ENCODE measurements at regions not wholly inside any gene's neighbourhood (a gene's known extent, or its start where the extent isn't known, plus 50 kb on each side); places are given as distances from the start of the nearest gene placed in this dataset.
A peak's percentile ranks its signal among the peaks of the same experiment; 100 is the strongest.

DNA sequence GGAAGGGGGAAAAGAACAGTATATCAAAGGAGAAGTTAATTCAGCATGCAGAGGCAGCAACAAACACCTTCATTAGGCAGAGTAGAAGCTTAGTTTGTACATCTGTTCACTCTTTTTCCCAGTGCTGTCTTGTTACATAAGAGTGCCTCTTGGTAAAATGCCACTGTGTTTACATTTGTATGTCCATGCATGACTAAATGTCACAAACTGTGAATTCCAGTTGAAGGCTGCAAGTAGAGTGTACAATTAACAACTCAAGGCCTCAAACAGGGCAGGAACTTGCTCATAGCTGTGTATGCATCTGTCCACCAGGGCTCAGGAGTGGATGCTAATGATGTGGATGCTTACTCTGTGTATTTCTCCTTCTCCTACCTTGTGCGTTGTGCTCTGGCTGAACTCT is 214.2 kb upstream of the TPM1 start:
- peaks cover 0 to 16% (median 2%) of the 10 kb centered on the region in 9 donors for H3K36me3 ChIP-seq
- 88 to 96% (median 91%) methylated on average over 1 of the region's 1 CpG for WGBS, 4 donors
- peaks cover 0 to 11% (median 0%) of the 10 kb centered on the region in 12 donors for H3K4me1 ChIP-seq
- no peak overlapping the region for H3K4me3 ChIP-seq
- no peaks in the 10 kb centered on the region for H3K27me3 ChIP-seq
- ATAC-seq (peak in 1 of 4 donors; percentile 17), DNase-seq (no peak)
- no peaks in the 10 kb centered on the region for H3K9me3 ChIP-seq
- intact Hi-C loops (cut with DNase I): no loop called here
- TF ChIP-seq, protein P1, sequence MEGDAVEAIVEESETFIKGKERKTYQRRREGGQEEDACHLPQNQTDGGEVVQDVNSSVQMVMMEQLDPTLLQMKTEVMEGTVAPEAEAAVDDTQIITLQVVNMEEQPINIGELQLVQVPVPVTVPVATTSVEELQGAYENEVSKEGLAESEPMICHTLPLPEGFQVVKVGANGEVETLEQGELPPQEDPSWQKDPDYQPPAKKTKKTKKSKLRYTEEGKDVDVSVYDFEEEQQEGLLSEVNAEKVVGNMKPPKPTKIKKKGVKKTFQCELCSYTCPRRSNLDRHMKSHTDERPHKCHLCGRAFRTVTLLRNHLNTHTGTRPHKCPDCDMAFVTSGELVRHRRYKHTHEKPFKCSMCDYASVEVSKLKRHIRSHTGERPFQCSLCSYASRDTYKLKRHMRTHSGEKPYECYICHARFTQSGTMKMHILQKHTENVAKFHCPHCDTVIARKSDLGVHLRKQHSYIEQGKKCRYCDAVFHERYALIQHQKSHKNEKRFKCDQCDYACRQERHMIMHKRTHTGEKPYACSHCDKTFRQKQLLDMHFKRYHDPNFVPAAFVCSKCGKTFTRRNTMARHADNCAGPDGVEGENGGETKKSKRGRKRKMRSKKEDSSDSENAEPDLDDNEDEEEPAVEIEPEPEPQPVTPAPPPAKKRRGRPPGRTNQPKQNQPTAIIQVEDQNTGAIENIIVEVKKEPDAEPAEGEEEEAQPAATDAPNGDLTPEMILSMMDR (IDR thresholded peaks at IDR 0.05): no peak
- no peak for TF ChIP-seq POLR2A (IDR thresholded peaks at IDR 0.05)
- H3K27ac ChIP-seq: no peak overlapping the region

DNA sequence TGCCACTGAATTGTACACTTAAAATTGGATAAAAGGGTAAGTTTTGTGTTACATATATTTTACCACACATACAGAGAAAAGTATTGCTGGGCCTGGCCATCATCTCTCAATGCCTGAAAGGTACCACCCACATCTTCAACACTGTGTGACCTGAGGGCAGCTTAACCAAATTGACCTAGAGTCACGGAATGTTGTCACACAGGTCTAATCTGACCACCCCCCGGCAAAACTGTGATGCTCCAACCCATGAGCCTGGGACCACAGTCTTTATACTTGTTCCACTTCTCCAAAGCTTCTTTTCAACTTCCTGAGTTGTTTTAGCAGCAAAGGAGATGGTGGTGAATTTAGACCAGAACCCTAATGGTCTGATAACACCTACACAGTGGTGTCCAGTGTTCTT is 210.3 kb upstream of the TPM1 start:
- TF ChIP-seq, protein P1 (IDR thresholded peaks at IDR 0.05): no peak
- TF ChIP-seq POLR2A (IDR thresholded peaks at IDR 0.05): no peak

DNA sequence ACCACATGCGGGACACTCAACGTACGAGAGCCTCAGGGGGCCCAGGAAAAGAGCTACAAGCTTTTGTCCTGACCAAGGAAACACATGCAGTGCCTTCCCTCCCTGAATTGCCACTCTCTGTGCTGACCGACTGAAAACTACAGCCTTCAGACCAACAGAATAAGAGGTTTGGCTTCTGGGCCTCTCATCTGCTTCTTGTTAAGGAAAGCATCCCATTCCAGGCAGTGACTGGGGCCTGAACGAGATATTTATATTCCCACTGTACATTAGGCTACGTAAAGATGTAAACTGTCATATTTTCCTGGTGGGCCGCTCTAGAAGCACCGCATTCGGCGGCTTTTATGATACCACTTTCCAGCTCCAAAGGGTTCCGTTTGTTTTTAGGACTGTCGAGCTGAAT is 208.9 kb upstream of the TPM1 start:
- no peak for ATAC-seq
- peak overlapping the region in 5 of 12 donors; percentile 30 to 71 (median 62) for H3K27ac ChIP-seq
- intact Hi-C loops (cut with DNase I): no loop called here

More for the DNA sequence above, 210.3 kb upstream of the TPM1 start:
- Histone ChIP-seq H3K27ac (no peak overlapping the region), H3K9me3 (no peaks in the 10 kb centered on the region), H3K4me3 (no peak overlapping the region), H3K4me1 (peaks cover 0 to 20% (median 6%) of the 10 kb centered on the region in 12 donors), H3K36me3 (peaks cover 0 to 52% (median 28%) of the 10 kb centered on the region in 9 donors), H3K27me3 (no peaks in the 10 kb centered on the region)
- no peak for ATAC-seq
- WGBS, 4 donors: 92 to 97% (median 95%) methylated on average over 2 of the region's 2 CpGs
- DNase-seq: no peak
- intact Hi-C loops (cut with DNase I): no loop called here

DNA sequence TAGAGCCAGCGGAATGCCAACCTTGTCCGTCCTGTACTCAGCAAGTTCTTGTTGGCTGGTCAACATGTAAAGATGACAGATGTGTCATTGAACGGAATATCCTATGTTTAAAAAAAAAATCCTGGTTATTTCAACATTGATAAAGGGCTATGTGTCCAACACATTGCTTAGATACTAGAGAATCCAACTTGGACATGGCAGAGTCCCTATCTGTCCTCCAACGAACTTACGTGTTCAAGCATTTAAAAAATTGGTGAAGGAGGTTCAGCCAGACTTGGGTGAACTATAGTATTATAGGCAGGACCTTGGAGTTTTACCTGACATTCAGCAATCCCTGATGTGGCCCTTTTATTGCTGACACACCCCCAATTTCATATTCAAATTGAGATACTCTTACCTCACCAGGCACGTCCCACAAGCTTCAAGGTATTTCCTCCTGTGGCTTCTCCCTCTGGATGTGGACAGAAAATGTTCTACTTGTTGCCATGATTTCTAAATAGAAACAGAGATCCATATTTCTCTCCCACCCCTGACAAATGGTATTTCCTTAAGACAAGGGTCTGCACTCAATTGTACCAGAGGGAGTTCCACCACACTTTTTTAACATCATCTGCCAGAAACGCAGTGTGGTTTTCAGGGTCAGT is 207.7 kb upstream of the TPM1 start:
- peak in 1 of 4 donors; percentile 15 for ATAC-seq
- Histone ChIP-seq H3K36me3 (peaks cover 0 to 77% (median 44%) of the 10 kb centered on the region in 9 donors), H3K4me3 (no peak overlapping the region), H3K27me3 (no peaks in the 10 kb centered on the region), H3K27ac (peak overlapping the region in 10 of 12 donors; percentile 20 to 84 (median 61)), H3K9me3 (no peaks in the 10 kb centered on the region), H3K4me1 (peaks cover 0 to 20% (median 6%) of the 10 kb centered on the region in 12 donors)
- no peak for TF ChIP-seq POLR2A (IDR thresholded peaks at IDR 0.05)
- TF ChIP-seq, protein P1 (IDR thresholded peaks at IDR 0.05): no peak
- DNase-seq: no peak
- intact Hi-C loops (cut with DNase I): no loop called here
- 64 to 76% (median 73%) methylated on average over 7 of the region's 7 CpGs for WGBS, 4 donors

More for the DNA sequence above, 208.9 kb upstream of the TPM1 start:
- Histone ChIP-seq H3K9me3 (no peaks in the 10 kb centered on the region), H3K27me3 (no peaks in the 10 kb centered on the region), H3K4me3 (no peak overlapping the region), H3K36me3 (peaks cover 0 to 66% (median 32%) of the 10 kb centered on the region in 9 donors), H3K4me1 (peaks cover 0 to 20% (median 6%) of the 10 kb centered on the region in 12 donors)
- TF ChIP-seq, protein P1 (IDR thresholded peaks at IDR 0.05): no peak
- TF ChIP-seq POLR2A (IDR thresholded peaks at IDR 0.05): no peak
- no peak for DNase-seq
- WGBS, 4 donors: 80 to 90% (median 88%) methylated on average over 12 of the region's 12 CpGs

Data from heart left ventricle (tissue), 16 donors.